Neural cell (in vitro differentiated cells): ENCODE measurements at regions not wholly inside any gene's neighbourhood (a gene's known extent, or its start where the extent isn't known, plus 50 kb on each side); places are given as distances from the start of the nearest gene placed in this dataset.

Experiments
- H2AFZ ChIP-seq: fragments of 200-600, 300-800 bp; sonication (generic), shearing (Covaris generic); 2 replicates; pipeline ENCODE4 v1.6.0; 2014; ENCODE audit warnings: low read depth, mild to moderate bottlenecking, antibody characterized with exemption, low read length, moderate library complexity
- H3F3A ChIP-seq: fragments of 200-600 bp; shearing (Covaris generic); 2 replicates; pipeline ENCODE4 v1.6.1; 2016; ENCODE audit warnings: mild to moderate bottlenecking, moderate library complexity, mixed read lengths, antibody characterized with exemption, low read length; ENCODE audit not compliant: insufficient read depth, poor library complexity, severe bottlenecking
- H3K27ac ChIP-seq: fragments of 200-600, 300-800 bp; sonication (generic), shearing (Covaris generic); 2 replicates; pipeline ENCODE4 v1.5.1; 2014; ENCODE audit warnings: mild to moderate bottlenecking, low read length, moderate library complexity
- H3K27me3 ChIP-seq: fragments of 300-800, 200-600 bp; sonication (generic), shearing (Covaris generic); 2 replicates; pipeline ENCODE4 v1.6.0; 2014; ENCODE audit warnings: mild to moderate bottlenecking, low read depth, low read length, moderate library complexity; ENCODE audit not compliant: insufficient read depth
- H3K36me3 ChIP-seq: fragments of 300-800, 200-600 bp; sonication (generic), shearing (Covaris generic); 2 replicates; pipeline ENCODE4 v1.5.1; 2014; ENCODE audit warnings: mild to moderate bottlenecking, antibody characterized with exemption, low read length, moderate library complexity; ENCODE audit not compliant: insufficient read depth
- H3K4me2 ChIP-seq: fragments of 300-800, 200-600 bp; sonication (generic), shearing (Covaris generic); 2 replicates; pipeline ENCODE4 v1.6.0; 2014; ENCODE audit warnings: mild to moderate bottlenecking, low read length
- H3K4me3 ChIP-seq: fragments of 300-800, 200-600 bp; sonication (generic), shearing (Covaris generic); 2 replicates; pipeline ENCODE4 v1.5.1; 2014; ENCODE audit warnings: mild to moderate bottlenecking, low read length, moderate library complexity
- H3K79me2 ChIP-seq: fragments of 200-600 bp; shearing (Covaris generic); replicated peaks from 2 replicates; pipeline ENCODE4 v1.6.0; 2014; ENCODE audit warnings: mild to moderate bottlenecking, low read length, moderate library complexity; ENCODE audit not compliant: insufficient read depth
- H3K9ac ChIP-seq: fragments of 300-800, 200-600 bp; sonication (generic), shearing (Covaris generic); 2 replicates; pipeline ENCODE4 v1.6.1; 2016; ENCODE audit warnings: mild to moderate bottlenecking, low read length, mixed read lengths
- H3K9me2 ChIP-seq: fragments of 200-600 bp; shearing (Covaris generic); 2 replicates; pipeline ENCODE4 v1.6.1; 2016; ENCODE audit warnings: mild to moderate bottlenecking, low read length, mixed read lengths; ENCODE audit not compliant: insufficient read depth
- H3K9me3 ChIP-seq: fragments of 200-600, 300-800 bp; sonication (generic), shearing (Covaris generic); 2 replicates; pipeline ENCODE4 v1.6.1; 2016; ENCODE audit warnings: mild to moderate bottlenecking, mixed run types, low read length, moderate library complexity, mixed read lengths
- H4K20me1 ChIP-seq: fragments of 200-600 bp; shearing (Covaris generic); 2 replicates; pipeline ENCODE4 v1.6.1; 2016; ENCODE audit warnings: mild to moderate bottlenecking, mixed run types; ENCODE audit not compliant: insufficient read depth
- CTCF ChIP-seq: fragments of 450-650 bp; IDR thresholded peaks from 2 replicates; pipeline ENCODE4 v1.5.1; 2014; ENCODE audit warnings: antibody characterized with exemption, mild to moderate bottlenecking, moderate library complexity; ENCODE audit not compliant: poor library complexity, severe bottlenecking
- EP300 ChIP-seq: fragments of 450-650 bp; conservative IDR thresholded peaks from 2 replicates; pipeline ENCODE4 v1.6.1; 2014; ENCODE audit warnings: antibody characterized with exemption, mild to moderate bottlenecking, moderate library complexity; ENCODE audit not compliant: poor library complexity, severe bottlenecking
- EZH2 ChIP-seq: fragments of 200-600, 300-800 bp; shearing (Covaris generic), sonication (generic); IDR thresholded peaks from 2 replicates; pipeline ENCODE4 v1.6.1; 2014; ENCODE audit warnings: antibody characterized with exemption, low read length, borderline replicate concordance, mild to moderate bottlenecking; ENCODE audit not compliant: insufficient read depth, poor library complexity, severe bottlenecking
- MXI1 ChIP-seq: fragments of 450-650 bp; conservative IDR thresholded peaks from 2 replicates; pipeline ENCODE4 v1.6.1; 2014; ENCODE audit warnings: antibody characterized with exemption, mild to moderate bottlenecking; ENCODE audit not compliant: poor library complexity, severe bottlenecking
- POLR2AphosphoS5 ChIP-seq: IDR thresholded peaks from 2 replicates; pipeline ENCODE4 v1.6.1; 2012
- RAD21 ChIP-seq: fragments of 450-650 bp; conservative IDR thresholded peaks from 2 replicates; pipeline ENCODE4 v1.6.1; 2014; ENCODE audit warnings: antibody characterized with exemption, mild to moderate bottlenecking, moderate library complexity
- REST ChIP-seq: IDR thresholded peaks from 2 replicates; pipeline ENCODE4 v1.6.1; 2012; ENCODE audit warnings: borderline replicate concordance
- SMC3 ChIP-seq: fragments of 450-650 bp; conservative IDR thresholded peaks from 2 replicates; pipeline ENCODE4 v1.6.1; 2014; ENCODE audit warnings: antibody characterized with exemption, mild to moderate bottlenecking, moderate library complexity; ENCODE audit not compliant: poor library complexity
- TAF1 ChIP-seq: IDR thresholded peaks from 2 replicates; pipeline ENCODE4 v1.6.1; 2012; ENCODE audit warnings: low read depth

- TF ChIP-seq SMC3 (no peak), CTCF (no peak), MXI1 (no peak), EZH2 (no peak), TAF1 (no peak), EP300 (no peak), REST (no peak), POLR2AphosphoS5 (no peak), RAD21 (no peak)
- Histone ChIP-seq H3K9me2 (no peaks in the 10 kb centered on the region), H2AFZ (no peak overlapping the region)
Observed at GRCh38 chr13:39215971-39216370, 177.7 kb downstream of the NHLRC3 start.

GRCh38 chr13:39217471-39217870 is 179.2 kb downstream of the NHLRC3 start:
- no peaks in the 10 kb centered on the region for H3K9me2 ChIP-seq

More at GRCh38 chr13:39215971-39216370, 177.7 kb downstream of the NHLRC3 start:
- no peak overlapping the region for H3K4me2 ChIP-seq
- no peaks in the 10 kb centered on the region for H3K9me3 ChIP-seq
- H3K9ac ChIP-seq, result no peak overlapping the region
- H3K36me3 ChIP-seq, result no peaks in the 10 kb centered on the region
- H3K27ac ChIP-seq, result no peak overlapping the region
- H3K27me3 ChIP-seq, result no peaks in the 10 kb centered on the region
- no peaks in the 10 kb centered on the region for H3F3A ChIP-seq
- H4K20me1 ChIP-seq, result no peaks in the 10 kb centered on the region
- no peak overlapping the region for H3K4me3 ChIP-seq
- no peaks in the 10 kb centered on the region for H3K79me2 ChIP-seq

More at GRCh38 chr13:39217471-39217870, 179.2 kb downstream of the NHLRC3 start:
- Histone ChIP-seq H4K20me1 (no peaks in the 10 kb centered on the region), H3K9ac (no peak overlapping the region), H2AFZ (no peak overlapping the region), H3K79me2 (no peaks in the 10 kb centered on the region), H3K36me3 (no peaks in the 10 kb centered on the region), H3K27ac (no peak overlapping the region), H3K4me2 (no peak overlapping the region), H3K9me3 (no peaks in the 10 kb centered on the region), H3F3A (no peaks in the 10 kb centered on the region), H3K27me3 (no peaks in the 10 kb centered on the region), H3K4me3 (no peak overlapping the region)
- TF ChIP-seq REST (no peak), SMC3 (no peak), CTCF (no peak), RAD21 (no peak), MXI1 (no peak), EZH2 (no peak), POLR2AphosphoS5 (no peak), EP300 (no peak), TAF1 (no peak)
